GM12864 (cell line): ENCODE measurements at regions not wholly inside any gene's neighbourhood (a gene's known extent, or its start where the extent isn't known, plus 50 kb on each side); places are given as distances from the start of the nearest gene placed in this dataset.
"Not testable (repeated sequence)": the region's sequence is repeated elsewhere in the genome, so short reads cannot be mapped to it uniquely, and the experiment has no call there.

Experiments used
- DNase-seq: peaks from one replicate; pipeline ENCODE4 v3.0.0-alpha.2; 2011; ENCODE audit warnings: low read depth
- H3K4me3 ChIP-seq: 2 replicates; pipeline ENCODE4 v1.5.1; 2011; ENCODE audit warnings: mild to moderate bottlenecking, low read depth, low read length, control low read depth
- CTCF ChIP-seq: IDR thresholded peaks from 2 replicates; pipeline ENCODE4 v1.5.1; 2011; ENCODE audit warnings: low read depth, mild to moderate bottlenecking, moderate library complexity, low read length, control low read depth, inconsistent platforms; ENCODE audit errors: missing control alignments

GRCh38 chr16:7791028-7791590, 458.5 kb downstream of the RBFOX1 start:
- no peak overlapping the region for H3K4me3 ChIP-seq
- no peak for TF ChIP-seq CTCF
- no peak for DNase-seq

GRCh38 chr16:7775072-7775488, 442.4 kb downstream of the RBFOX1 start:
- no peak for DNase-seq
- no peak overlapping the region for H3K4me3 ChIP-seq
- TF ChIP-seq CTCF, result no peak

- no peak for TF ChIP-seq CTCF
- DNase-seq, result no peak
These were observed 440.1 kb downstream of the RBFOX1 start for GRCh38 chr16:7772722-7773121.

GRCh38 chr16:7769091-7769490, 436.4 kb downstream of the RBFOX1 start:
- not testable (repeated sequence) for DNase-seq, H3K4me3 ChIP-seq

More at GRCh38 chr16:7772722-7773121, 440.1 kb downstream of the RBFOX1 start:
- no peak overlapping the region for H3K4me3 ChIP-seq

GRCh38 chr16:7765079-7765550, 432.5 kb downstream of the RBFOX1 start:
- no peak for TF ChIP-seq CTCF
- H3K4me3 ChIP-seq, result no peak overlapping the region
- no peak for DNase-seq

- DNase-seq, result no peak
- TF ChIP-seq CTCF, result no peak
- no peak overlapping the region for H3K4me3 ChIP-seq
These were observed 430.5 kb downstream of the RBFOX1 start for GRCh38 chr16:7763111-7763510.
